ENCODE measurements at regions not wholly inside any gene's neighbourhood (a gene's known extent, or its start where the extent isn't known, plus 50 kb on each side); places are given as distances from the start of the nearest gene placed in this dataset.

DNA sequence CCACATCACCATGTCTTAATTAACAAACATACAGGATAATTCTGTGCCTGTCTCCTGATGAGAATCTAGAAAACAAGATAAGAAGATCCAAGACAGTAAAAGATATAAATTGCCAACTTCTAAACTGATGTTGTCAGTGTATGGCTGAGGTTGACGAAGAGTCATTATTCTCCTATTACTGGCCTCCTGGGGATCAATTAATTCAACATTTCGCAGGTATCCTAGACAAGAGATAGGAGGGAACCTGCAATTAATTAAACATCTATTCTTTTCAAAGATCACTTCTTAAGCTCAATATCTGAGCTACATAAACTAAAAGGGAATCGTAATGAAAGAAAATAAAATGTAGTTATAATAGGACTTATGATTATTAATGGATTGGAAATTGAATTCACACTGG, 232.0 kb upstream of the GRIA1 start:
- TF ChIP-seq POLR2A (IDR thresholded peaks at IDR 0.05) = no peak
- TF ChIP-seq, protein P1, sequence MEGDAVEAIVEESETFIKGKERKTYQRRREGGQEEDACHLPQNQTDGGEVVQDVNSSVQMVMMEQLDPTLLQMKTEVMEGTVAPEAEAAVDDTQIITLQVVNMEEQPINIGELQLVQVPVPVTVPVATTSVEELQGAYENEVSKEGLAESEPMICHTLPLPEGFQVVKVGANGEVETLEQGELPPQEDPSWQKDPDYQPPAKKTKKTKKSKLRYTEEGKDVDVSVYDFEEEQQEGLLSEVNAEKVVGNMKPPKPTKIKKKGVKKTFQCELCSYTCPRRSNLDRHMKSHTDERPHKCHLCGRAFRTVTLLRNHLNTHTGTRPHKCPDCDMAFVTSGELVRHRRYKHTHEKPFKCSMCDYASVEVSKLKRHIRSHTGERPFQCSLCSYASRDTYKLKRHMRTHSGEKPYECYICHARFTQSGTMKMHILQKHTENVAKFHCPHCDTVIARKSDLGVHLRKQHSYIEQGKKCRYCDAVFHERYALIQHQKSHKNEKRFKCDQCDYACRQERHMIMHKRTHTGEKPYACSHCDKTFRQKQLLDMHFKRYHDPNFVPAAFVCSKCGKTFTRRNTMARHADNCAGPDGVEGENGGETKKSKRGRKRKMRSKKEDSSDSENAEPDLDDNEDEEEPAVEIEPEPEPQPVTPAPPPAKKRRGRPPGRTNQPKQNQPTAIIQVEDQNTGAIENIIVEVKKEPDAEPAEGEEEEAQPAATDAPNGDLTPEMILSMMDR (IDR thresholded peaks at IDR 0.05) = no peak

Measured in lower leg skin (tissue), 3 donors.